ENCODE measurements at regions not wholly inside any gene's neighbourhood (a gene's known extent, or its start where the extent isn't known, plus 50 kb on each side); places are given as distances from the start of the nearest gene placed in this dataset.

GRCh38 chr11:95690100-95690499 is 99.5 kb downstream of the FAM76B start:
- DNase-seq, result no peak

- DNase-seq, result no peak
Observed at GRCh38 chr11:95688501-95689222, 100.9 kb downstream of the FAM76B start.

GRCh38 chr11:95688015-95688414 is 101.6 kb downstream of the FAM76B start:
- no peak for DNase-seq

- DNase-seq, result no peak
Observed at GRCh38 chr11:95686265-95686664, 103.3 kb downstream of the FAM76B start.

GRCh38 chr11:95684701-95685100 is 104.9 kb downstream of the FAM76B start:
- DNase-seq, result no peak

- DNase-seq, result no peak
Observed at GRCh38 chr11:95684170-95684569, 105.4 kb downstream of the FAM76B start.

- DNase-seq, result no peak
Observed at GRCh38 chr11:95682552-95682951, 107.0 kb downstream of the FAM76B start.

- no peak for DNase-seq
Observed at GRCh38 chr11:95680169-95680929, 109.2 kb downstream of the FAM76B start.

GRCh38 chr11:95678988-95679387 is 110.6 kb downstream of the FAM76B start:
- no peak for DNase-seq

GRCh38 chr11:95676308-95676707 is 113.3 kb downstream of the FAM76B start:
- DNase-seq, result no peak

GRCh38 chr11:95675585-95675984 is 114.0 kb downstream of the FAM76B start:
- DNase-seq, result no peak

GRCh38 chr11:95674657-95675358 is 114.8 kb downstream of the FAM76B start:
- no peak for DNase-seq

- no peak for DNase-seq
Observed at GRCh38 chr11:95671768-95672167, 117.8 kb downstream of the FAM76B start.

- no peak for DNase-seq
Observed at GRCh38 chr11:95668131-95668530, 121.5 kb downstream of the FAM76B start.

- DNase-seq, result peak; percentile 0
Observed at GRCh38 chr11:95661162-95661561, 128.4 kb downstream of the FAM76B start.

GRCh38 chr11:95660038-95660437 is 129.5 kb downstream of the FAM76B start:
- no peak for DNase-seq

GRCh38 chr11:95659088-95659487 is 130.5 kb downstream of the FAM76B start:
- DNase-seq, result no peak

- DNase-seq, result no peak
Observed at GRCh38 chr11:95655536-95655935, 134.0 kb downstream of the FAM76B start.

GRCh38 chr11:95653680-95654079 is 135.9 kb downstream of the FAM76B start:
- DNase-seq, result no peak

GRCh38 chr11:95653099-95653498 is 136.5 kb downstream of the FAM76B start:
- no peak for DNase-seq

- DNase-seq, result no peak
Observed at GRCh38 chr11:95652002-95652472, 137.5 kb downstream of the FAM76B start.

GRCh38 chr11:95650276-95650675 is 139.3 kb downstream of the FAM76B start:
- DNase-seq, result no peak

GRCh38 chr11:95647871-95648270 is 141.7 kb downstream of the FAM76B start:
- DNase-seq, result no peak

- DNase-seq, result no peak
Observed at GRCh38 chr11:95647355-95647754, 142.2 kb downstream of the FAM76B start.
